HCT116 (cell line): ENCODE measurements at regions not wholly inside any gene's neighbourhood (a gene's known extent, or its start where the extent isn't known, plus 50 kb on each side); places are given as distances from the start of the nearest gene placed in this dataset.

ENCODE experiments used
- ATAC-seq: fragments of 200-7000 bp; cut with Tn5 transposase; 2 replicates; pipeline ENCODE4 v1.9.1; 2020; ENCODE audit warnings: mild to moderate bottlenecking, moderate library complexity
- BruUV-seq: library from RNA; stranded (reverse); fragments of 400-500 nt; replicated peaks from 2 replicates; lab custom pipeline; 2021; lab: Mats Ljungman, UMichigan
- CTCF ChIA-PET: fragments of 300-600 bp; sonication (Branson Sonifier 250); formaldehyde crosslinking; loops from one replicate; lab custom pipeline; 2021; ENCODE audit warnings: antibody characterized with exemption; lab: Charles Lee
- POLR2A ChIA-PET: fragments of 300-600, 350-600 bp; sonication (Branson Sonifier 250); formaldehyde crosslinking; loops from one replicate; lab custom pipeline; 2021; ENCODE audit warnings: antibody characterized with exemption; lab: Charles Lee
- RAD21 ChIA-PET, 2 experiments: fragments of 300-600 bp; sonication (Branson Sonifier 250); formaldehyde crosslinking; loops; one replicate each; lab custom pipeline; 2023; ENCODE audit warnings: low total read pairs in 2 of 2; ENCODE audit not compliant: uncharacterized antibody in 2 of 2, unreplicated experiment in 2 of 2, low non-redundant PET in 1 of 2; lab: Charles Lee
- DNase-seq: peaks from one replicate; pipeline ENCODE4 v3.0.0-alpha.2; 2010; ENCODE audit warnings: low read depth, low spot score
- H2AFZ ChIP-seq: fragments of 200-600 bp; shearing (Covaris generic), sonication (generic); 2 replicates; pipeline ENCODE4 v1.6.1; 2017; ENCODE audit warnings: low read depth, mixed run types, mixed read lengths, antibody characterized with exemption, low read length; ENCODE audit not compliant: poor library complexity, severe bottlenecking
- H3K27ac ChIP-seq: 2 replicates; pipeline ENCODE4 v1.5.1; 2012; ENCODE audit warnings: low read depth, low read length
- H3K27me3 ChIP-seq: fragments of 200-600 bp; sonication (generic); 2 replicates; pipeline ENCODE4 v1.6.1; 2016; ENCODE audit warnings: mixed run types, low read length, mixed read lengths; ENCODE audit not compliant: insufficient read depth
- H3K36me3 ChIP-seq, 2 experiments: fragments of 200-500 bp in 1 of 2; fragments of 200-600 bp in 1 of 2; sonication (Bioruptor generic) in 1 of 2; sonication (generic) in 1 of 2; 2 replicates each; pipeline versions ENCODE4 v1.5.1 to v1.6.1; 2014 to 2016; ENCODE audit warnings: low read length in 2 of 2, inconsistent platforms in 1 of 2, mixed read lengths in 1 of 2, mixed run types in 1 of 2; ENCODE audit not compliant: insufficient read depth in 2 of 2, control insufficient read depth in 1 of 2
- H3K4me1 ChIP-seq, 2 experiments: fragments of 200-600 bp in 1 of 2; sonication (generic) in 1 of 2; 2 replicates each; pipeline versions ENCODE4 v1.5.1 to v1.6.1; 2012 to 2017; ENCODE audit warnings: low read length in 2 of 2, inconsistent platforms in 1 of 2, mild to moderate bottlenecking in 1 of 2, mixed read lengths in 1 of 2, mixed run types in 1 of 2, moderate library complexity in 1 of 2; ENCODE audit not compliant: insufficient read depth in 2 of 2, control insufficient read depth in 1 of 2
- H3K4me2 ChIP-seq: fragments of 200-600 bp; sonication (generic); 2 replicates; pipeline ENCODE4 v1.6.1; 2017; ENCODE audit warnings: mixed run types, low read length, mixed read lengths
- H3K4me3 ChIP-seq, 2 experiments: fragments of 200-600 bp in 1 of 2; sonication (generic) in 1 of 2; replicated peaks in 1 of 2; 2 replicates each; pipeline ENCODE4 v1.5.1; 2011 to 2016; ENCODE audit warnings: low read length in 2 of 2, control low read depth in 1 of 2, low read depth in 1 of 2, mild to moderate bottlenecking in 1 of 2, mixed read lengths in 1 of 2, mixed run types in 1 of 2
- H3K79me2 ChIP-seq: fragments of 200-600 bp; sonication (generic); 2 replicates; pipeline ENCODE4 v1.6.1; 2017; ENCODE audit warnings: mild to moderate bottlenecking, mixed run types, low read length, moderate library complexity, mixed read lengths; ENCODE audit not compliant: insufficient read depth
- H3K9ac ChIP-seq: fragments of 200-600 bp; sonication (generic); 2 replicates; pipeline ENCODE4 v1.6.1; 2016; ENCODE audit warnings: low read length, mixed read lengths
- H3K9me2 ChIP-seq: fragments of 200-600 bp; sonication (generic), shearing (Covaris generic); 2 replicates; pipeline ENCODE4 v1.6.1; 2017; ENCODE audit warnings: mixed run types, mild to moderate bottlenecking, moderate library complexity; ENCODE audit not compliant: insufficient read depth
- H3K9me3 ChIP-seq, 2 experiments: fragments of 200-500 bp in 1 of 2; fragments of 200-600 bp in 1 of 2; sonication (Bioruptor generic) in 1 of 2; sonication (generic) in 1 of 2; 2 replicates each; pipeline ENCODE4 v1.6.1; 2014 to 2017; ENCODE audit warnings: low read length in 2 of 2, mixed read lengths in 2 of 2, inconsistent platforms in 1 of 2, low read depth in 1 of 2, mild to moderate bottlenecking in 1 of 2, mixed run types in 1 of 2, moderate library complexity in 1 of 2; ENCODE audit not compliant: control insufficient read depth in 1 of 2, insufficient read depth in 1 of 2
- H4K20me1 ChIP-seq: fragments of 200-600 bp; sonication (generic), shearing (Covaris generic); 2 replicates; pipeline ENCODE4 v1.6.1; 2017; ENCODE audit warnings: mixed run types, mild to moderate bottlenecking, moderate library complexity; ENCODE audit not compliant: insufficient read depth
- FOSL1 ChIP-seq: IDR thresholded peaks from 2 replicates; pipeline ENCODE4 v1.6.1; 2012; ENCODE audit warnings: low read depth
- RAD21 ChIP-seq: IDR thresholded peaks from 2 replicates; pipeline ENCODE4 v1.6.1; 2012; ENCODE audit warnings: low read depth, mild to moderate bottlenecking
- SIN3A ChIP-seq: IDR thresholded peaks from 2 replicates; pipeline ENCODE4 v1.6.1; 2012; ENCODE audit warnings: low read depth
- SRF ChIP-seq: IDR thresholded peaks from 2 replicates; pipeline ENCODE4 v1.6.1; 2012; ENCODE audit warnings: low read depth
- TCF7L2 ChIP-seq: IDR thresholded peaks from 2 replicates; pipeline ENCODE4 v1.7.0; 2011; ENCODE audit warnings: borderline replicate concordance, inconsistent platforms; ENCODE audit not compliant: insufficient read depth, insufficient read length; ENCODE audit errors: extremely low read depth
- ZFX ChIP-seq: fragments of 450-650 bp; IDR thresholded peaks from 2 replicates; pipeline ENCODE4 v1.6.1; 2017
- intact Hi-C: fragments of 100-400 bp; cut with micrococcal nuclease; formaldehyde crosslinking; loops from 2 replicates; pipeline ENCODE4 v1.10.0; 2022
- TF ChIP-seq, protein P1 (sequence below): IDR thresholded peaks from 2 replicates; pipeline ENCODE4 v1.6.1; 2011; ENCODE audit warnings: mild to moderate bottlenecking, low read length, moderate library complexity; ENCODE audit not compliant: insufficient replicate concordance; ENCODE audit errors: extremely low read depth
- TF ChIP-seq, protein P2 (sequence below): IDR thresholded peaks from 2 replicates; pipeline ENCODE4 v1.6.1; 2012

DNA sequence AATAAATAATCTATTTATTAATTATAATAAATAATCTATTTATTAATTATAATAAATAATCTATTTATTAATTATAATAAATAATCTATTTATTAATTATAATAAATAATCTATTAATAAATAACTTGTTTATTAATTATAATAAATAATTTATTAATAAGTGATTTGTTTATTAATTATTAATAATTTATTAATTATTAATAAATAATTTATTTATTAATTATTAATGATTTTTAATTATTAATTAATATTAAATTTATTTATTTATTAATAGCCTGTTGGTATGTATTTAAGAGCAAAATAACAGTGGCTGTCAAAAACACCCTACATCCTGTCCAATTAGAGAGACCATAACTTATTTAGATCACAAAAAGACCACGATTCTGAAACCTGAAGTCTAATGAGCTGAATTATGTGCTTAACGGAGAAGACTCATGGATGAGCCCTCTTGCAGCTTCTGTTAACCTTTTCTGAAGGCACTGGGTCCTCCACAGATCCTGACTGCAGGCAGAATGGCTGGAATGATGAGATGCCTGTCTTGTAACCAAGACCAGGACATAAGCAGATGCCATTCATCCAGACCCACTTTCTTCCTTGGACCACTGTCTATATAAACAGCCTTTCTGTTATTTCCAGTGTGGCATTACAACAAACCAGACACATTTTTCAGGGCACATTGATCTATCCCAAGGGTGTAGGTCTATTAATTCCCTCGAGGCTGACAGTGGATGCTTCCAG lies 134.2 kb downstream of the SETD4 start (continued):
- TF ChIP-seq, protein P1, sequence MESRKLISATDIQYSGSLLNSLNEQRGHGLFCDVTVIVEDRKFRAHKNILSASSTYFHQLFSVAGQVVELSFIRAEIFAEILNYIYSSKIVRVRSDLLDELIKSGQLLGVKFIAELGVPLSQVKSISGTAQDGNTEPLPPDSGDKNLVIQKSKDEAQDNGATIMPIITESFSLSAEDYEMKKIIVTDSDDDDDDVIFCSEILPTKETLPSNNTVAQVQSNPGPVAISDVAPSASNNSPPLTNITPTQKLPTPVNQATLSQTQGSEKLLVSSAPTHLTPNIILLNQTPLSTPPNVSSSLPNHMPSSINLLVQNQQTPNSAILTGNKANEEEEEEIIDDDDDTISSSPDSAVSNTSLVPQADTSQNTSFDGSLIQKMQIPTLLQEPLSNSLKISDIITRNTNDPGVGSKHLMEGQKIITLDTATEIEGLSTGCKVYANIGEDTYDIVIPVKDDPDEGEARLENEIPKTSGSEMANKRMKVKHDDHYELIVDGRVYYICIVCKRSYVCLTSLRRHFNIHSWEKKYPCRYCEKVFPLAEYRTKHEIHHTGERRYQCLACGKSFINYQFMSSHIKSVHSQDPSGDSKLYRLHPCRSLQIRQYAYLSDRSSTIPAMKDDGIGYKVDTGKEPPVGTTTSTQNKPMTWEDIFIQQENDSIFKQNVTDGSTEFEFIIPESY, result no peak
- TF ChIP-seq, protein P2, sequence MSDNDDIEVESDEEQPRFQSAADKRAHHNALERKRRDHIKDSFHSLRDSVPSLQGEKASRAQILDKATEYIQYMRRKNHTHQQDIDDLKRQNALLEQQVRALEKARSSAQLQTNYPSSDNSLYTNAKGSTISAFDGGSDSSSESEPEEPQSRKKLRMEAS, result no peak
- TF ChIP-seq TCF7L2, result no peak
- TF ChIP-seq RAD21, result no peak
- no peak for TF ChIP-seq FOSL1
- TF ChIP-seq ZFX, result no peak
- TF ChIP-seq SRF, result no peak
- TF ChIP-seq, all 23 proteins: peak for 0

DNA sequence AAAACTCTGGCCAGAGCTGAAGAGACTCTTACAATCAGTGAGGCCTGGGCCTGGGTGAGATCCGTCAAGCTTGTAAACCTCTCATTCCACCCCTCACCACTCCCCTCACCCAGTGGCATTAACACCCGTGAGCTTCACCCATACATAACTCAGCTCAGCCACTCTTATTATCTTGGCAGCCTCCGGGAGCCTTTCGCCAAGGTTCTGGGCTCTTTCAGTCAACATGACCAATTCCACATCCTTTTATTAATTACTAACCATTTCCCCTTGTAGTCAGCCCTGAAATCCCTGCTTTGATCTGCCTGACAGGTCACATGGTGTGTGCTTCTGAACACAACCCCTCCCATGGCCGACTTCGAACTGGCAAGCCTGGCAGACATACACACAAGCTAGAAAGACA lies 134.8 kb downstream of the SETD4 start:
- no peak overlapping the region for H3K4me3 ChIP-seq
- peak; percentile 36; the same call in 1 of the 2 replicates for ATAC-seq
- CTCF ChIA-PET, result no interaction called here

More for the DNA sequence above, 134.8 kb downstream of the SETD4 start:
- Histone ChIP-seq H3K27ac (no peak overlapping the region), H3K27me3 (no peaks in the 10 kb centered on the region), H3K36me3 (no peaks in the 10 kb centered on the region), H4K20me1 (no peaks in the 10 kb centered on the region), H3K79me2 (no peaks in the 10 kb centered on the region), H3K9me2 (no peaks in the 10 kb centered on the region), H2AFZ (peak overlapping the region; percentile 50), H3K9me3 (no peaks in the 10 kb centered on the region), H3K4me2 (peak overlapping the region; percentile 4; the same call in 1 of the 2 replicates), H3K9ac (no peak overlapping the region), H3K4me1 (peaks cover 0 to 12% of the 10 kb centered on the region in 2 experiments; a peak in 1 of 4 replicates)
- intact Hi-C loops, result no loop called here
- BruUV-seq, result no TSS peak
- peak; percentile 65 for TF ChIP-seq TCF7L2
- no peak for TF ChIP-seq SIN3A
- no peak for TF ChIP-seq SRF
- no peak for DNase-seq
- POLR2A ChIA-PET, result no interaction called here
- RAD21 ChIA-PET, result no interaction called here
